Activated B cell treated with CpG ODN at 0.5 μM for 24 hours (primary cell): ENCODE measurements at regions not wholly inside any gene's neighbourhood (a gene's known extent, or its start where the extent isn't known, plus 50 kb on each side); places are given as distances from the start of the nearest gene placed in this dataset.
"Not testable (repeated sequence)": the region's sequence is repeated elsewhere in the genome, so short reads cannot be mapped to it uniquely, and the experiment has no call there.

Source experiments
- ATAC-seq: fragments of 200-7000 bp; cut with Tn5 transposase; one replicate; pipeline ENCODE4 v1.10.0; 2021; ENCODE audit warnings: low read depth, mild to moderate bottlenecking, moderate library complexity
- CTCF ChIA-PET: fragments of 350-600 bp; sonication (Branson Sonifier 250); formaldehyde crosslinking; loops from one replicate; lab custom pipeline; 2021; ENCODE audit warnings: antibody characterized with exemption; lab: Charles Lee
- POLR2A ChIA-PET: fragments of 350-600 bp; sonication (Branson Sonifier 250); formaldehyde crosslinking; loops from one replicate; lab custom pipeline; 2021; ENCODE audit warnings: antibody characterized with exemption; lab: Charles Lee
- DNase-seq: peaks from one replicate; pipeline ENCODE4 v3.0.0; 2022
- H3K27ac Mint-ChIP-seq: one replicate; pipeline ENCODE4 v1.8.0; 2020; ENCODE audit warnings: mixed read lengths
- H3K27me3 Mint-ChIP-seq: one replicate; pipeline ENCODE4 v1.8.0; 2021; ENCODE audit warnings: mixed read lengths
- H3K36me3 Mint-ChIP-seq: one replicate; pipeline ENCODE4 v1.8.0; 2021; ENCODE audit warnings: low read depth, mixed read lengths
- H3K4me1 Mint-ChIP-seq: one replicate; pipeline ENCODE4 v1.8.0; 2021; ENCODE audit warnings: mixed read lengths
- H3K4me3 Mint-ChIP-seq: one replicate; pipeline ENCODE4 v1.8.0; 2020; ENCODE audit warnings: mild to moderate bottlenecking, mixed read lengths
- H3K9me3 Mint-ChIP-seq: one replicate; pipeline ENCODE4 v1.8.0; 2020; ENCODE audit warnings: mixed read lengths
- CTCF ChIP-seq: fragments of 200-600 bp; IDR thresholded peaks from one replicate; pipeline ENCODE4 v1.8.0; 2022; ENCODE audit warnings: antibody characterized with exemption, mild to moderate bottlenecking
- intact Hi-C: fragments of 100-400 bp; cut with micrococcal nuclease; formaldehyde crosslinking; loops from one replicate; pipeline ENCODE4 v1.15.1; 2024

GRCh38 chr6:76835293-76835692 lies 628.0 kb downstream of the HTR1B start:
- no peaks in the 10 kb centered on the region for H3K4me1 Mint-ChIP-seq
- no peak overlapping the region for H3K4me3 Mint-ChIP-seq
- ChIA-PET POLR2A (no interaction called here), CTCF (no interaction called here)
- ATAC-seq (no peak), DNase-seq (no peak)
- no peak for TF ChIP-seq CTCF
- peaks cover 2% of the 10 kb centered on the region for H3K9me3 Mint-ChIP-seq
- no peak overlapping the region for H3K27ac Mint-ChIP-seq
- intact Hi-C loops: no loop called here
- no peaks in the 10 kb centered on the region for H3K27me3 Mint-ChIP-seq
- H3K36me3 Mint-ChIP-seq: no peaks in the 10 kb centered on the region

GRCh38 chr6:76834399-76834798 lies 628.9 kb downstream of the HTR1B start:
- POLR2A ChIA-PET: no interaction called here
- TF ChIP-seq CTCF: no peak
- no peak for ATAC-seq
- H3K4me1 Mint-ChIP-seq: no peaks in the 10 kb centered on the region
- H3K27ac Mint-ChIP-seq: no peak overlapping the region
- H3K9me3 Mint-ChIP-seq: peaks cover 2% of the 10 kb centered on the region
- H3K27me3 Mint-ChIP-seq: no peaks in the 10 kb centered on the region
- intact Hi-C loops: no loop called here
- DNase-seq: no peak
- CTCF ChIA-PET: no interaction called here
- H3K36me3 Mint-ChIP-seq: no peaks in the 10 kb centered on the region
- no peak overlapping the region for H3K4me3 Mint-ChIP-seq

GRCh38 chr6:76831299-76831698 lies 632.0 kb downstream of the HTR1B start:
- CTCF ChIA-PET: no interaction called here

GRCh38 chr6:76823578-76823977 lies 639.7 kb downstream of the HTR1B start:
- POLR2A ChIA-PET, H3K27ac Mint-ChIP-seq, H3K36me3 Mint-ChIP-seq, ATAC-seq, CTCF ChIA-PET, H3K4me3 Mint-ChIP-seq, H3K4me1 Mint-ChIP-seq, intact Hi-C loops, H3K27me3 Mint-ChIP-seq, DNase-seq: not testable (repeated sequence)
- peaks cover 19% of the 10 kb centered on the region for H3K9me3 Mint-ChIP-seq

More at GRCh38 chr6:76831299-76831698, 632.0 kb downstream of the HTR1B start:
- H3K4me3 Mint-ChIP-seq: no peak overlapping the region
- H3K27me3 Mint-ChIP-seq: no peaks in the 10 kb centered on the region
- DNase-seq (no peak), ATAC-seq (no peak)
- no peak for TF ChIP-seq CTCF
- intact Hi-C loops: no loop called here
- no peak overlapping the region for H3K27ac Mint-ChIP-seq
- H3K36me3 Mint-ChIP-seq: no peaks in the 10 kb centered on the region
- no peaks in the 10 kb centered on the region for H3K4me1 Mint-ChIP-seq
- POLR2A ChIA-PET: no interaction called here
- peaks cover 6% of the 10 kb centered on the region for H3K9me3 Mint-ChIP-seq

GRCh38 chr6:76818451-76818850 lies 644.8 kb downstream of the HTR1B start:
- no peak for ATAC-seq
- Mint-ChIP-seq H3K27me3 (no peaks in the 10 kb centered on the region), H3K4me1 (no peaks in the 10 kb centered on the region), H3K27ac (no peak overlapping the region), H3K9me3 (peaks cover 7% of the 10 kb centered on the region), H3K4me3 (no peak overlapping the region), H3K36me3 (no peaks in the 10 kb centered on the region)
- no peak for DNase-seq
- CTCF ChIA-PET: no interaction called here
- POLR2A ChIA-PET: no interaction called here
- no peak for TF ChIP-seq CTCF
- intact Hi-C loops: no loop called here

- Mint-ChIP-seq H3K4me3 (no peak overlapping the region), H3K36me3 (no peaks in the 10 kb centered on the region), H3K27me3 (no peaks in the 10 kb centered on the region), H3K4me1 (no peaks in the 10 kb centered on the region), H3K27ac (no peak overlapping the region), H3K9me3 (peaks cover 5% of the 10 kb centered on the region)
- ATAC-seq (no peak), DNase-seq (no peak)
- ChIA-PET POLR2A (no interaction called here), CTCF (no interaction called here)
- intact Hi-C loops: no loop called here
- TF ChIP-seq CTCF: no peak
Measured at GRCh38 chr6:76817429-76817828, 645.9 kb downstream of the HTR1B start.
